Naive B cell (primary cell): ENCODE measurements at regions not wholly inside any gene's neighbourhood (a gene's known extent, or its start where the extent isn't known, plus 50 kb on each side); places are given as distances from the start of the nearest gene placed in this dataset.

Experiments
- ATAC-seq, 2 donors: fragments of 150-1000 bp; cut with Tn5 transposase; 2 replicates each; pipeline ENCODE4 v1.10.0; 2021; ENCODE audit warnings: low read depth in 2 of 2, mild to moderate bottlenecking in 2 of 2, moderate library complexity in 2 of 2
- DNase-seq: peaks from one replicate; pipeline ENCODE4 v3.0.0; 2022
- H3K27ac Mint-ChIP-seq, 6 donors: one replicate each; pipeline ENCODE4 v1.8.0; 2020 to 2022; ENCODE audit warnings: mild to moderate bottlenecking in 6 of 6, mixed read lengths in 6 of 6, moderate library complexity in 5 of 6, inconsistent platforms in 2 of 6
- H3K27me3 Mint-ChIP-seq, 3 donors: one replicate each; pipeline ENCODE4 v1.8.0; 2021 to 2022; ENCODE audit warnings: mixed read lengths in 3 of 3, mild to moderate bottlenecking in 1 of 3
- H3K36me3 Mint-ChIP-seq, 2 donors: one replicate each; pipeline ENCODE4 v1.8.0; 2020 to 2022; ENCODE audit warnings: mixed read lengths in 2 of 2, inconsistent platforms in 1 of 2, mild to moderate bottlenecking in 1 of 2
- H3K4me1 Mint-ChIP-seq, 3 donors: one replicate each; pipeline ENCODE4 v1.8.0; 2020 to 2022; ENCODE audit warnings: mixed read lengths in 3 of 3, inconsistent platforms in 1 of 3, mild to moderate bottlenecking in 1 of 3, moderate library complexity in 1 of 3
- H3K4me3 Mint-ChIP-seq, 8 donors: one replicate each; pipeline ENCODE4 v1.8.0; 2020 to 2022; ENCODE audit warnings: mild to moderate bottlenecking in 8 of 8, mixed read lengths in 8 of 8, moderate library complexity in 8 of 8, inconsistent platforms in 2 of 8
- H3K9me3 Mint-ChIP-seq, 7 donors: one replicate each; pipeline ENCODE4 v1.8.0; 2020 to 2022; ENCODE audit warnings: mixed read lengths in 7 of 7, mild to moderate bottlenecking in 5 of 7, inconsistent platforms in 2 of 7, moderate library complexity in 1 of 7

GRCh38 chr2:43060390-43061016 is 165.9 kb downstream of the ZFP36L2 start:
- H3K27me3 Mint-ChIP-seq, result peaks cover 9 to 19% (median 16%) of the 10 kb centered on the region in 3 donors
- ATAC-seq, result no peak
- no peak for DNase-seq
- peak overlapping the region in 1 of 6 donors; percentile 92 for H3K27ac Mint-ChIP-seq
- no peaks in the 10 kb centered on the region for H3K36me3 Mint-ChIP-seq
- H3K9me3 Mint-ChIP-seq, result peaks cover 0 to 8% (median 6%) of the 10 kb centered on the region in 7 donors
- H3K4me3 Mint-ChIP-seq, result no peak overlapping the region
- peaks cover 8 to 13% (median 11%) of the 10 kb centered on the region in 3 donors for H3K4me1 Mint-ChIP-seq

GRCh38 chr2:43059183-43059897 is 167.1 kb downstream of the ZFP36L2 start:
- ATAC-seq (no peak), DNase-seq (no peak)
- H3K4me1 Mint-ChIP-seq, result peaks cover 8 to 24% (median 16%) of the 10 kb centered on the region in 3 donors
- no peaks in the 10 kb centered on the region for H3K36me3 Mint-ChIP-seq
- peaks cover 10 to 30% (median 16%) of the 10 kb centered on the region in 3 donors for H3K27me3 Mint-ChIP-seq
- H3K4me3 Mint-ChIP-seq, result peak overlapping the region in 1 of 8 donors; percentile 22
- H3K27ac Mint-ChIP-seq, result peak overlapping the region in 2 of 6 donors; percentile 38 to 42
- peaks cover 0 to 8% (median 6%) of the 10 kb centered on the region in 7 donors for H3K9me3 Mint-ChIP-seq

- H3K27ac Mint-ChIP-seq, result peak overlapping the region in 2 of 6 donors; percentile 2 to 84
- H3K27me3 Mint-ChIP-seq, result peaks cover 10 to 32% (median 16%) of the 10 kb centered on the region in 3 donors
- H3K4me1 Mint-ChIP-seq, result peaks cover 8 to 24% (median 16%) of the 10 kb centered on the region in 3 donors
- ATAC-seq (no peak), DNase-seq (no peak)
- H3K4me3 Mint-ChIP-seq, result peak overlapping the region in 1 of 8 donors; percentile 30
- H3K9me3 Mint-ChIP-seq, result peaks cover 0 to 6% (median 4%) of the 10 kb centered on the region in 7 donors
- no peaks in the 10 kb centered on the region for H3K36me3 Mint-ChIP-seq
Observed at GRCh38 chr2:43058726-43059110, 167.7 kb downstream of the ZFP36L2 start.

GRCh38 chr2:43057742-43058725 is 168.4 kb downstream of the ZFP36L2 start:
- Mint-ChIP-seq H3K27ac (peak overlapping the region in 2 of 6 donors; percentile 2 to 84), H3K27me3 (peaks cover 10 to 32% (median 19%) of the 10 kb centered on the region in 3 donors), H3K36me3 (no peaks in the 10 kb centered on the region), H3K4me3 (no peak overlapping the region), H3K4me1 (peaks cover 8 to 24% (median 16%) of the 10 kb centered on the region in 3 donors), H3K9me3 (peaks cover 0 to 6% (median 4%) of the 10 kb centered on the region in 7 donors)
- ATAC-seq (no peak), DNase-seq (no peak)

GRCh38 chr2:43057026-43057741 is 169.2 kb downstream of the ZFP36L2 start:
- peaks cover 8 to 24% (median 16%) of the 10 kb centered on the region in 3 donors for H3K4me1 Mint-ChIP-seq
- H3K36me3 Mint-ChIP-seq, result no peaks in the 10 kb centered on the region
- H3K27ac Mint-ChIP-seq, result no peak overlapping the region
- H3K4me3 Mint-ChIP-seq, result no peak overlapping the region
- ATAC-seq (no peak), DNase-seq (no peak)
- H3K9me3 Mint-ChIP-seq, result peaks cover 0 to 5% (median 4%) of the 10 kb centered on the region in 7 donors
- H3K27me3 Mint-ChIP-seq, result peaks cover 17 to 32% (median 21%) of the 10 kb centered on the region in 3 donors

GRCh38 chr2:43055985-43056384 is 170.4 kb downstream of the ZFP36L2 start:
- no peak overlapping the region for H3K4me3 Mint-ChIP-seq
- H3K27ac Mint-ChIP-seq, result peak overlapping the region in 1 of 6 donors; percentile 76
- H3K9me3 Mint-ChIP-seq, result peaks cover 0 to 2% (median 0%) of the 10 kb centered on the region in 7 donors
- no peaks in the 10 kb centered on the region for H3K36me3 Mint-ChIP-seq
- ATAC-seq (no peak), DNase-seq (no peak)
- H3K27me3 Mint-ChIP-seq, result peaks cover 19 to 37% (median 22%) of the 10 kb centered on the region in 3 donors
- peaks cover 10 to 28% (median 20%) of the 10 kb centered on the region in 3 donors for H3K4me1 Mint-ChIP-seq

- DNase-seq, result no peak
- Mint-ChIP-seq H3K4me3 (no peak overlapping the region), H3K27me3 (peaks cover 16 to 43% (median 29%) of the 10 kb centered on the region in 3 donors), H3K9me3 (peaks cover 0 to 2% (median 0%) of the 10 kb centered on the region in 7 donors), H3K4me1 (peaks cover 16 to 35% (median 27%) of the 10 kb centered on the region in 3 donors), H3K36me3 (no peaks in the 10 kb centered on the region), H3K27ac (peak overlapping the region in 2 of 6 donors; percentile 14 to 76)
- no peak for ATAC-seq
Observed at GRCh38 chr2:43055086-43055912, 171.1 kb downstream of the ZFP36L2 start.

- H3K36me3 Mint-ChIP-seq, result no peaks in the 10 kb centered on the region
- no peak for DNase-seq
- no peak overlapping the region for H3K4me3 Mint-ChIP-seq
- H3K9me3 Mint-ChIP-seq, result peaks cover 0 to 2% (median 0%) of the 10 kb centered on the region in 7 donors
- H3K27ac Mint-ChIP-seq, result no peak overlapping the region
- peaks cover 12 to 53% (median 38%) of the 10 kb centered on the region in 3 donors for H3K27me3 Mint-ChIP-seq
- peaks cover 19 to 40% (median 28%) of the 10 kb centered on the region in 3 donors for H3K4me1 Mint-ChIP-seq
- ATAC-seq, result no peak
Observed at GRCh38 chr2:43054367-43054766, 172.0 kb downstream of the ZFP36L2 start.

- H3K27ac Mint-ChIP-seq, result no peak overlapping the region
- no peaks in the 10 kb centered on the region for H3K9me3 Mint-ChIP-seq
- H3K4me1 Mint-ChIP-seq, result peaks cover 15 to 35% (median 23%) of the 10 kb centered on the region in 3 donors
- no peak overlapping the region for H3K4me3 Mint-ChIP-seq
- ATAC-seq (no peak), DNase-seq (no peak)
- H3K36me3 Mint-ChIP-seq, result no peaks in the 10 kb centered on the region
- H3K27me3 Mint-ChIP-seq, result peaks cover 11 to 43% (median 36%) of the 10 kb centered on the region in 3 donors
Observed at GRCh38 chr2:43052944-43053306, 173.5 kb downstream of the ZFP36L2 start.

- H3K27ac Mint-ChIP-seq, result no peak overlapping the region
- DNase-seq, result no peak
- no peak for ATAC-seq
- no peaks in the 10 kb centered on the region for H3K36me3 Mint-ChIP-seq
- H3K4me1 Mint-ChIP-seq, result peaks cover 18 to 38% (median 27%) of the 10 kb centered on the region in 3 donors
- H3K27me3 Mint-ChIP-seq, result peaks cover 11 to 39% (median 33%) of the 10 kb centered on the region in 3 donors
- H3K9me3 Mint-ChIP-seq, result no peaks in the 10 kb centered on the region
- no peak overlapping the region for H3K4me3 Mint-ChIP-seq
Observed at GRCh38 chr2:43052204-43052943, 174.0 kb downstream of the ZFP36L2 start.

GRCh38 chr2:43051338-43051737 is 175.1 kb downstream of the ZFP36L2 start:
- Mint-ChIP-seq H3K27me3 (peaks cover 11 to 39% (median 33%) of the 10 kb centered on the region in 3 donors), H3K36me3 (no peaks in the 10 kb centered on the region), H3K9me3 (no peaks in the 10 kb centered on the region), H3K4me1 (peaks cover 23 to 46% (median 35%) of the 10 kb centered on the region in 3 donors), H3K27ac (peak overlapping the region in 1 of 6 donors; percentile 94), H3K4me3 (no peak overlapping the region)
- ATAC-seq (no peak), DNase-seq (no peak)
